HL-60 (cell line): ENCODE measurements at regions not wholly inside any gene's neighbourhood (a gene's known extent, or its start where the extent isn't known, plus 50 kb on each side); places are given as distances from the start of the nearest gene placed in this dataset.
"Not testable (repeated sequence)": the region's sequence is repeated elsewhere in the genome, so short reads cannot be mapped to it uniquely, and the experiment has no call there.

Experiments
- DNase-seq, 2 experiments: peaks; one replicate each; pipeline ENCODE4 v3.0.0-alpha.2; 2010 to 2020; ENCODE audit warnings: low read depth in 1 of 2, low spot score in 1 of 2
- H3K27ac ChIP-seq: fragments of 250-450 bp; sonication (Bioruptor Pico); replicated peaks from 2 replicates; pipeline ENCODE4 v1.5.1; 2020; ENCODE audit warnings: mild to moderate bottlenecking, moderate library complexity
- H3K27me3 ChIP-seq: fragments of 250-450 bp; sonication (Bioruptor Pico); 2 replicates; pipeline ENCODE4 v1.5.1; 2021; ENCODE audit warnings: mild to moderate bottlenecking, moderate library complexity; ENCODE audit not compliant: insufficient read depth, poor library complexity, severe bottlenecking
- H3K4me3 ChIP-seq: replicated peaks from 2 replicates; pipeline ENCODE4 v1.5.1; 2011; ENCODE audit warnings: mild to moderate bottlenecking, control low read depth, low read length; ENCODE audit not compliant: insufficient read depth
- GABPA ChIP-seq: IDR thresholded peaks from 2 replicates; pipeline ENCODE4 v1.6.1; 2012; ENCODE audit warnings: low read depth
- POLR2AphosphoS5 ChIP-seq: IDR thresholded peaks from 2 replicates; pipeline ENCODE4 v1.6.1; 2012; ENCODE audit warnings: low read depth
- REST ChIP-seq: IDR thresholded peaks from 2 replicates; pipeline ENCODE4 v1.6.1; 2012; ENCODE audit warnings: low read depth; ENCODE audit not compliant: insufficient replicate concordance
- SPI1 ChIP-seq: IDR thresholded peaks from 2 replicates; pipeline ENCODE4 v1.6.1; 2012; ENCODE audit warnings: low read depth, mild to moderate bottlenecking, borderline replicate concordance
- TF ChIP-seq, protein P1 (sequence below): IDR thresholded peaks from one replicate; pipeline ENCODE4 v1.5.1; 2011; ENCODE audit warnings: low read length, control low read depth, inconsistent platforms; ENCODE audit not compliant: insufficient read depth

GRCh38 chr11:114956566-114956965 lies 278.2 kb downstream of the NXPE2 start:
- TF ChIP-seq REST, result no peak
- Histone ChIP-seq H3K27me3 (no peaks in the 10 kb centered on the region), H3K4me3 (no peak overlapping the region), H3K27ac (no peak overlapping the region)
- DNase-seq, result no peak

- Histone ChIP-seq H3K27me3 (no peaks in the 10 kb centered on the region), H3K27ac (no peak overlapping the region), H3K4me3 (no peak overlapping the region)
- no peak for DNase-seq
- TF ChIP-seq REST (no peak), GABPA (no peak), POLR2AphosphoS5 (no peak), SPI1 (no peak)
- TF ChIP-seq, protein P1, sequence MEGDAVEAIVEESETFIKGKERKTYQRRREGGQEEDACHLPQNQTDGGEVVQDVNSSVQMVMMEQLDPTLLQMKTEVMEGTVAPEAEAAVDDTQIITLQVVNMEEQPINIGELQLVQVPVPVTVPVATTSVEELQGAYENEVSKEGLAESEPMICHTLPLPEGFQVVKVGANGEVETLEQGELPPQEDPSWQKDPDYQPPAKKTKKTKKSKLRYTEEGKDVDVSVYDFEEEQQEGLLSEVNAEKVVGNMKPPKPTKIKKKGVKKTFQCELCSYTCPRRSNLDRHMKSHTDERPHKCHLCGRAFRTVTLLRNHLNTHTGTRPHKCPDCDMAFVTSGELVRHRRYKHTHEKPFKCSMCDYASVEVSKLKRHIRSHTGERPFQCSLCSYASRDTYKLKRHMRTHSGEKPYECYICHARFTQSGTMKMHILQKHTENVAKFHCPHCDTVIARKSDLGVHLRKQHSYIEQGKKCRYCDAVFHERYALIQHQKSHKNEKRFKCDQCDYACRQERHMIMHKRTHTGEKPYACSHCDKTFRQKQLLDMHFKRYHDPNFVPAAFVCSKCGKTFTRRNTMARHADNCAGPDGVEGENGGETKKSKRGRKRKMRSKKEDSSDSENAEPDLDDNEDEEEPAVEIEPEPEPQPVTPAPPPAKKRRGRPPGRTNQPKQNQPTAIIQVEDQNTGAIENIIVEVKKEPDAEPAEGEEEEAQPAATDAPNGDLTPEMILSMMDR, result no peak
Observed at GRCh38 chr11:114959953-114960505, 281.7 kb downstream of the NXPE2 start.

GRCh38 chr11:114960819-114961218 lies 282.5 kb downstream of the NXPE2 start:
- not testable (repeated sequence) for H3K4me3 ChIP-seq, H3K27ac ChIP-seq, DNase-seq, H3K27me3 ChIP-seq

GRCh38 chr11:114964676-114965214 lies 286.4 kb downstream of the NXPE2 start:
- DNase-seq, result no peak

More at GRCh38 chr11:114964676-114965214, 286.4 kb downstream of the NXPE2 start:
- no peak for TF ChIP-seq REST
- TF ChIP-seq, protein P1, result no peak
- TF ChIP-seq GABPA, result no peak
- TF ChIP-seq POLR2AphosphoS5, result no peak
- no peak for TF ChIP-seq SPI1
- no peak overlapping the region for H3K27ac ChIP-seq
- H3K27me3 ChIP-seq, result no peaks in the 10 kb centered on the region
- H3K4me3 ChIP-seq, result no peak overlapping the region
